ENCODE measurements at regions not wholly inside any gene's neighbourhood (a gene's known extent, or its start where the extent isn't known, plus 50 kb on each side); places are given as distances from the start of the nearest gene placed in this dataset.

DNA sequence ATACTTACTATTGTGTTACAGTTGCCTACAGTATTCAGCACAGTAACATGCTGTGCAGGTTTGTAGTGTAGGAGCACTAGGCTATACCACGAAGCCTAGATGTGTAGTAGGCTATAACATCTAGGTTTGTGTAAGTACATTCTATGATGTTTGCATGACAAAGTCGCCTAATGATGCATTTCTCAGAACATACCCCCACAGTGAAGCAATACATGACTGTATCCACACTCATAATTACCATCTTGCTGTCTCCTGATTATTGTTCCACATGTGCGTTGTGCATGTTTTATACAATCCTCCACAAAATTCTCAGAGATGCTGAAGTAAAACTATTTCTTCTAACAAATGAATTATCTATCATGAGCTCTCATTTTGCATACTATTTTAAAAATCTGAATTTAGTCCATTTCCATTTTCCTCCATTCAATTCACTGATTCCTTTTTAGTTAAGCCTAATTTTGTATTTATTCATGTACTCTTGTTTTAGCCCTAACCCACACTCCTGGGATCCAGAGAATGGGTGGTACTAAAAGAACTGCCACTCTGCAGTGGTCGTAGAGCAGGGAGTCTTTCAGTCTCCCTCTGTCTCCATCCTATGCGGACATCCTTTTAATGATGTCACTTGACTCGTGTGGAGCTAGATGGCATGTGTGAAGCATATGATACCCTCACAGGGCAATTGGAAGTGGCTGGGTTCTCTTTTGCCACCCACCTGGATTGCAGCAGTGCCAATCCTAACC is 67.6 kb upstream of the CAV2 start:
- H4K20me1 ChIP-seq (ENCODE audit: insufficient read depth, low read length) = no peaks in the 10 kb centered on the region
- ChIA-PET CTCF (ENCODE audit: unreplicated experiment) (no interaction called here), POLR2A (interaction anchor here (0.6 kb wide), 2 partner anchors 66 to 954 kb away, joined by 3 to 4 read pairs; no protein-coding TSS in a partner anchor)
- no peak overlapping the region for H3K4me3 ChIP-seq (ENCODE audit: low read depth, low read length, poor library complexity, severe bottlenecking)
- H3K4me1 ChIP-seq (ENCODE audit: insufficient read depth, low read length, poor library complexity, severe bottlenecking) = no peaks in the 10 kb centered on the region
- no peak overlapping the region for H3K4me2 ChIP-seq (ENCODE audit: low read length)
- intact Hi-C loops (cut with micrococcal nuclease; ENCODE audit: unreplicated experiment) = no loop called here
- no peak overlapping the region for H2AFZ ChIP-seq (ENCODE audit: low read length)
- no peak for TF ChIP-seq EZH2phosphoT487 (IDR thresholded peaks at IDR 0.05; ENCODE audit: borderline replicate concordance, low read depth, low read length)
- TF ChIP-seq, protein P1, sequence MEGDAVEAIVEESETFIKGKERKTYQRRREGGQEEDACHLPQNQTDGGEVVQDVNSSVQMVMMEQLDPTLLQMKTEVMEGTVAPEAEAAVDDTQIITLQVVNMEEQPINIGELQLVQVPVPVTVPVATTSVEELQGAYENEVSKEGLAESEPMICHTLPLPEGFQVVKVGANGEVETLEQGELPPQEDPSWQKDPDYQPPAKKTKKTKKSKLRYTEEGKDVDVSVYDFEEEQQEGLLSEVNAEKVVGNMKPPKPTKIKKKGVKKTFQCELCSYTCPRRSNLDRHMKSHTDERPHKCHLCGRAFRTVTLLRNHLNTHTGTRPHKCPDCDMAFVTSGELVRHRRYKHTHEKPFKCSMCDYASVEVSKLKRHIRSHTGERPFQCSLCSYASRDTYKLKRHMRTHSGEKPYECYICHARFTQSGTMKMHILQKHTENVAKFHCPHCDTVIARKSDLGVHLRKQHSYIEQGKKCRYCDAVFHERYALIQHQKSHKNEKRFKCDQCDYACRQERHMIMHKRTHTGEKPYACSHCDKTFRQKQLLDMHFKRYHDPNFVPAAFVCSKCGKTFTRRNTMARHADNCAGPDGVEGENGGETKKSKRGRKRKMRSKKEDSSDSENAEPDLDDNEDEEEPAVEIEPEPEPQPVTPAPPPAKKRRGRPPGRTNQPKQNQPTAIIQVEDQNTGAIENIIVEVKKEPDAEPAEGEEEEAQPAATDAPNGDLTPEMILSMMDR (conservative IDR thresholded peaks at IDR 0.05; ENCODE audit: low read length) = no peak
- BruUV-seq (replicated peaks) = no TSS peak
- no peak overlapping the region for H3K27ac ChIP-seq (ENCODE audit: low read depth, low read length, poor library complexity, severe bottlenecking)
- DNase-seq (ENCODE audit: low spot score) = no peak
- H3K79me2 ChIP-seq (ENCODE audit: insufficient read depth, low read depth, low read length) = no peaks in the 10 kb centered on the region
- no peaks in the 10 kb centered on the region for H3K9me2 ChIP-seq (ENCODE audit: insufficient read depth, low read length)
- no peaks in the 10 kb centered on the region for H3K36me3 ChIP-seq (ENCODE audit: insufficient read depth, low read length)
- no peaks in the 10 kb centered on the region for H3K9me3 ChIP-seq (ENCODE audit: low read length)

DNA sequence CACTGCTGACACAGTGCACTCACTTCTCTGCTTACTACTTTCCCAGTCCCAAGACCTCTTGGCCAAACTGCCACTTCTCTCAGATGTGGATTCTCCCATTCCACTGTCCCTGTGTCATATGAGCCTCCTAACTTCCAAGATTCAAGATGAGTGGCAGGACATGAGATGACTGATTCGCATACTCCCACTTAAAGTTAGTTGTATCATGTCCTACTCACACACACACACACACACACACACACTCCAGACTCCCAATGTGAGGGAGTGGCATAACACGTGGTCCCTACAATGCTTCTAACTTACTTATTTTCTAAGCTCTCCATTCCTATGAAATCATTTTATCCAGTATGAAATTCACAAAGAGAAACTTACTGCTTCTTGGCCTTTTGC is 67.0 kb upstream of the CAV2 start:
- no peaks in the 10 kb centered on the region for H3K79me2 ChIP-seq (ENCODE audit: insufficient read depth, low read depth, low read length)
- H4K20me1 ChIP-seq (ENCODE audit: insufficient read depth, low read length) = no peaks in the 10 kb centered on the region
- no peaks in the 10 kb centered on the region for H3K4me1 ChIP-seq (ENCODE audit: insufficient read depth, low read length, poor library complexity, severe bottlenecking)
- DNase-seq (ENCODE audit: low spot score) = no peak
- no peak overlapping the region for H3K4me3 ChIP-seq (ENCODE audit: low read depth, low read length, poor library complexity, severe bottlenecking)
- no peak overlapping the region for H3K4me2 ChIP-seq (ENCODE audit: low read length)
- ChIA-PET CTCF (ENCODE audit: unreplicated experiment) (no interaction called here), POLR2A (interaction anchor here (0.6 kb wide), 1 partner anchor 31 kb away, joined by 3 read pairs; no protein-coding TSS in a partner anchor)
- no TSS peak for BruUV-seq (replicated peaks)
- no peak overlapping the region for H3K27ac ChIP-seq (ENCODE audit: low read depth, low read length, poor library complexity, severe bottlenecking)
- intact Hi-C loops (cut with micrococcal nuclease; ENCODE audit: unreplicated experiment) = no loop called here
- no peak overlapping the region for H2AFZ ChIP-seq (ENCODE audit: low read length)
- H3K36me3 ChIP-seq (ENCODE audit: insufficient read depth, low read length) = no peaks in the 10 kb centered on the region
- no peak for TF ChIP-seq EZH2phosphoT487 (IDR thresholded peaks at IDR 0.05; ENCODE audit: borderline replicate concordance, low read depth, low read length)
- TF ChIP-seq, protein P1 (conservative IDR thresholded peaks at IDR 0.05; ENCODE audit: low read length) = no peak
- H3K9me3 ChIP-seq (ENCODE audit: low read length) = no peaks in the 10 kb centered on the region
- no peaks in the 10 kb centered on the region for H3K9me2 ChIP-seq (ENCODE audit: insufficient read depth, low read length)

DNA sequence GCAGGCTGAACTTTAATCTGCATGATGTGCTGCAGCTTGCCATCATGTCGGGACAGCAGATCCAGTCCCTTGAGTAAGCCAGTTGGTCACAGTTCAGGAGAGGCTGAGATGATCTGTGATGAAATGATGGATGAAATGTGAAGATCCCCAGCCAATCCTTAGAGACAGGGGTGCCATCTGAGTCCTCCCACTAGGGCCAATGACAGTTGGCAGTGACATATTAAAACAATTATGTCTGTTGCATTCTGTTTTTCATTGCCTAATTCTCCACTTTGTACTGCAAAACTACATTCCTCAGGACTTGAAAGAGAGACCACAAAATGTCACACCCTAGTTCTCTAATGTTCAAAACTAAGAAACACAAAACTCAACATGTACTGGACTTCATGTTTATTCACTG is 66.3 kb upstream of the CAV2 start:
- TF ChIP-seq, protein P1 (conservative IDR thresholded peaks at IDR 0.05; ENCODE audit: low read length) = no peak
- TF ChIP-seq EZH2phosphoT487 (IDR thresholded peaks at IDR 0.05; ENCODE audit: borderline replicate concordance, low read depth, low read length) = no peak
- no peaks in the 10 kb centered on the region for H3K9me3 ChIP-seq (ENCODE audit: low read length)
- no peaks in the 10 kb centered on the region for H3K79me2 ChIP-seq (ENCODE audit: insufficient read depth, low read depth, low read length)
- H3K9me2 ChIP-seq (ENCODE audit: insufficient read depth, low read length) = no peaks in the 10 kb centered on the region
- no peak for DNase-seq (ENCODE audit: low spot score)
- CTCF ChIA-PET (ENCODE audit: unreplicated experiment) = no interaction called here
- H3K4me1 ChIP-seq (ENCODE audit: insufficient read depth, low read length, poor library complexity, severe bottlenecking) = no peaks in the 10 kb centered on the region
- H4K20me1 ChIP-seq (ENCODE audit: insufficient read depth, low read length) = no peaks in the 10 kb centered on the region
- H3K27ac ChIP-seq (ENCODE audit: low read depth, low read length, poor library complexity, severe bottlenecking) = no peak overlapping the region
- POLR2A ChIA-PET = interaction anchor here (0.6 kb wide), 1 partner anchor 30 kb away, joined by 3 read pairs; no protein-coding TSS in a partner anchor
- no TSS peak for BruUV-seq (replicated peaks)
- intact Hi-C loops (cut with micrococcal nuclease; ENCODE audit: unreplicated experiment) = no loop called here
- H3K4me2 ChIP-seq (ENCODE audit: low read length) = no peak overlapping the region
- H2AFZ ChIP-seq (ENCODE audit: low read length) = no peak overlapping the region
- H3K36me3 ChIP-seq (ENCODE audit: insufficient read depth, low read length) = no peaks in the 10 kb centered on the region
- no peak overlapping the region for H3K4me3 ChIP-seq (ENCODE audit: low read depth, low read length, poor library complexity, severe bottlenecking)

Data from OCI-LY7 (cell line).